Transverse colon (tissue), 4 donors: ENCODE measurements at regions not wholly inside any gene's neighbourhood (a gene's known extent, or its start where the extent isn't known, plus 50 kb on each side); places are given as distances from the start of the nearest gene placed in this dataset.
"Not testable (repeated sequence)": the region's sequence is repeated elsewhere in the genome, so short reads cannot be mapped to it uniquely, and the experiment has no call there.

ENCODE experiments used
- DNase-seq: peaks from one replicate; pipeline ENCODE4 v3.0.0-alpha.2; 2019
- H3K27ac ChIP-seq, 4 donors: fragments of 200-600 bp; sonication (generic); 2 replicates each; pipeline ENCODE4 v1.5.1; 2016 to 2018; ENCODE audit warnings: inconsistent platforms in 4 of 4
- H3K27me3 ChIP-seq: fragments of 200-600 bp; sonication (generic); 2 replicates; pipeline ENCODE4 v1.5.1; 2017; ENCODE audit warnings: inconsistent platforms
- H3K36me3 ChIP-seq, 4 donors: fragments of 200-600 bp; sonication (generic); 2 replicates each; pipeline ENCODE4 v1.5.1; 2017 to 2019; ENCODE audit warnings: inconsistent platforms in 4 of 4
- H3K4me1 ChIP-seq, 4 donors: fragments of 200-600 bp; sonication (generic); 2 replicates each; pipeline ENCODE4 v1.5.1; 2017 to 2020; ENCODE audit warnings: inconsistent platforms in 4 of 4
- H3K4me3 ChIP-seq, 4 donors: fragments of 200-600 bp; sonication (generic); 1 replicate in 1 of 4; 2 replicates in 3 of 4; pipeline versions ENCODE4 v1.5.1 to v1.6.1; 2017 to 2019; ENCODE audit warnings: inconsistent platforms in 4 of 4
- H3K9me3 ChIP-seq, 2 donors: fragments of 200-600 bp; sonication (generic); 2 replicates each; pipeline ENCODE4 v1.5.1; 2017 to 2019; ENCODE audit warnings: inconsistent platforms in 2 of 2
- CTCF ChIP-seq, 5 experiments: fragments of 200-600 bp in 3 of 5; fragments of 450-650 bp in 2 of 5; sonication (generic) in 3 of 5; IDR thresholded peaks; 1 replicate in 2 of 5; 2 replicates in 3 of 5; pipeline ENCODE4 v1.5.1; 2016 to 2017; ENCODE audit warnings: antibody characterized with exemption in 5 of 5, inconsistent platforms in 3 of 5, mild to moderate bottlenecking in 2 of 5, moderate library complexity in 1 of 5
- EP300 ChIP-seq: sonication (generic); formaldehyde crosslinking; IDR thresholded peaks from one replicate; pipeline ENCODE4 v1.6.1; 2017; ENCODE audit warnings: antibody characterized with exemption, low read depth
- POLR2A ChIP-seq: fragments of 450-650 bp; IDR thresholded peaks from one replicate; pipeline ENCODE4 v1.6.1; 2016; ENCODE audit warnings: antibody characterized with exemption, mild to moderate bottlenecking, moderate library complexity
- POLR2AphosphoS5 ChIP-seq, 3 donors: sonication (generic); formaldehyde crosslinking; IDR thresholded peaks; one replicate each; pipeline ENCODE4 v1.6.1; 2016; ENCODE audit warnings: antibody characterized with exemption in 3 of 3
- WGBS, 2 donors: methylation state at CpG; one replicate each; pipeline ENCODE4 v1.1.5; 2018; ENCODE audit warnings: low coverage in 1 of 2; 5-methylcytosine and 5-hydroxymethylcytosine counted together
- in situ Hi-C, 4 donors: fragments of 200-750 bp; cut with MboI; loops; one replicate each; pipeline versions ENCODE4 v1.15.0 to v1.15.1; 2017; ENCODE audit warnings: low sequenced_read_pairs in 3 of 4, low pct_ligation_motif_present in 1 of 4, low pct_unique_long_range_greater_than_20kb in 1 of 4
- intact Hi-C: fragments of 100-400 bp; cut with DNase I; formaldehyde crosslinking; loops from one replicate; pipeline ENCODE4 v1.15.1; 2023; ENCODE audit warnings: low total_unique reads

- H3K4me1 ChIP-seq, H3K4me3 ChIP-seq, intact Hi-C loops, H3K9me3 ChIP-seq, in situ Hi-C loops, H3K27me3 ChIP-seq, DNase-seq, H3K27ac ChIP-seq, H3K36me3 ChIP-seq: not testable (repeated sequence)
- 48 to 51% methylated on average over 3 of the region's 3 CpGs for WGBS, 2 donors
These were observed 167.9 kb downstream of the POTEB3 start for GRCh38 chr15:21272176-21272982.

- Histone ChIP-seq H3K4me1 (no peaks in the 10 kb centered on the region), H3K27ac (no peak overlapping the region), H3K27me3 (no peaks in the 10 kb centered on the region), H3K36me3 (no peaks in the 10 kb centered on the region), H3K9me3 (no peaks in the 10 kb centered on the region), H3K4me3 (no peak overlapping the region)
- WGBS, 2 donors, result 34 to 45% methylated on average over 2 of the region's 2 CpGs
- intact Hi-C loops (no loop called here), in situ Hi-C loops (no loop called here)
- DNase-seq, result no peak
- TF ChIP-seq CTCF (IDR thresholded peaks at IDR 0.05) (no peak), POLR2A (no peak), EP300 (no peak)
These were observed 168.7 kb downstream of the POTEB3 start for GRCh38 chr15:21271566-21271965.

GRCh38 chr15:21270474-21270873 lies 169.8 kb downstream of the POTEB3 start:
- no peak for DNase-seq
- Histone ChIP-seq H3K27me3 (no peaks in the 10 kb centered on the region), H3K9me3 (no peaks in the 10 kb centered on the region), H3K36me3 (no peaks in the 10 kb centered on the region), H3K4me3 (no peak overlapping the region), H3K27ac (no peak overlapping the region), H3K4me1 (no peaks in the 10 kb centered on the region)
- intact Hi-C loops, result no loop called here
- 32 to 49% methylated on average over 3 of the region's 3 CpGs for WGBS, 2 donors
- TF ChIP-seq EP300, result no peak
- in situ Hi-C loops, result no loop called here

- H3K36me3 ChIP-seq, in situ Hi-C loops, H3K27me3 ChIP-seq, DNase-seq, H3K9me3 ChIP-seq, H3K27ac ChIP-seq, H3K4me1 ChIP-seq, H3K4me3 ChIP-seq, intact Hi-C loops: not testable (repeated sequence)
- WGBS, 2 donors, result 74 to 79% methylated on average over 4 of the region's 4 CpGs
These were observed 170.6 kb downstream of the POTEB3 start for GRCh38 chr15:21269673-21270072.

GRCh38 chr15:21269121-21269520 lies 171.2 kb downstream of the POTEB3 start:
- Histone ChIP-seq H3K27me3 (no peaks in the 10 kb centered on the region), H3K36me3 (no peaks in the 10 kb centered on the region), H3K27ac (no peak overlapping the region), H3K4me3 (no peak overlapping the region), H3K9me3 (no peaks in the 10 kb centered on the region), H3K4me1 (no peaks in the 10 kb centered on the region)
- in situ Hi-C loops, result no loop called here
- intact Hi-C loops, result no loop called here
- TF ChIP-seq EP300 (no peak), CTCF (IDR thresholded peaks at IDR 0.05) (no peak), POLR2AphosphoS5 (IDR thresholded peaks at IDR 0.05) (no peak), POLR2A (no peak)
- DNase-seq, result no peak
- 81 to 82% methylated on average over 4 to 8 of the region's 8 CpGs for WGBS, 2 donors
